Activated T-helper 9 cell treated with anti-CD3 and anti-CD28 coated beads, Interleukin-2, amount 50 U/mL, for 16 hours (primary cell): ENCODE measurements at regions not wholly inside any gene's neighbourhood (a gene's known extent, or its start where the extent isn't known, plus 50 kb on each side); places are given as distances from the start of the nearest gene placed in this dataset.

ENCODE experiments used
- DNase-seq: peaks from one replicate; pipeline ENCODE4 v3.0.0-alpha.2; 2020; ENCODE audit warnings: low read depth

DNA sequence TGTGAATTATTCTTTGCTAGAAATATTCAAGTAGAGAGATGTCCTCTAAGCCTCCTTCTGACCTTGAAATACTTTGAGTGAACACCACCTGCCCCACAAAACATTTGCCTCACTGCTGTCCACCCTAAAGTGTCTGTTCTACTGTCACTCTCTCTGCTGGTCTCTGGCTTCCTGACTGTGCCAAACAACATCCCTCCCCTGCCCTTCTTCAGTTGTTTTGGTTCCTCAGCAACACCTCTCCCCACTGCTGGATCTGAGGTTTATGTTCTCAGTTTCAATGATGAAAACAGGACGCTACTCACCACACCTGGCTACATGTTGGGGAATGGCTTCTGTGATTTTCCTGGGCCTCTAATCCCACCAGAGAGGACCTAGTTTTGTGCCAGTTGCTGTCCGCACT is 456.9 kb downstream of the BCOR start:
- DNase-seq, result no peak

DNA sequence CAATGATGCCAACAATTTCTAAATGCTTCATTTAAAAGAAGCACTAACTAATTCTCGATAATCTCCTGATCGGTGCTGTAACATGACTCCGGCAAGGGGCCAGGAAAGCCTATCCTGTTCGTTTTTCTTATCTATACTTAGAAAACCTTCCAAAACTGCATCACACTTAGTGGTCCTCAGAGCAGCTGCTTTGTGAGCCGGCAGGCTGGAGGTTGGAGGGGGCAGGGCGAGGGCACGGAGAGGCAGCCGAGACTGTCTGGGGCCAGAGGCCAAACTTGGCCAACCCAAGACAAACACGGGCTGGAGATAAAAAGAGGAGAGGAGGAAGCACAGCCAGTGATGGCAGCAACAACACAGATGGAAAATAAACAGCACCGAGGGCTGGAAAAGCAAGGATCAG is 455.7 kb downstream of the BCOR start:
- DNase-seq, result no peak

DNA sequence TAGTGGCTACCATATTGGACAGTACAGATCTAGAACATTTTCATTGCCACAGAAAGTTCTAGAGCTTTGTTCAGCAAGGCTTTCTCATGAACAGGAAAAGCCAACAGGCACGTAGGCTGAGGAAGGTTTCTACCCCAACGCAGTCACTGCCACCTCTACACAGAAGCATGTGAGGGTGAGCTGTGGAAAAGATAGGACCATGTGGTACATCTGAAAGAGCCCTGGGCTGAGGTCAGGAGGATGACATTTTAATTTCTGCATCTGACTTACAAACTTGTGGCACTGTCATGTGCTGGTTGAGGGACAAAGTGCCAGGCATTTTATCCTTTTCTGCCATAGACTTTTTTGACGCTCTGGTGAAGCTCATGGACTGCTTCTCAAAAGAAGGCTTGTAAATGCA is 454.2 kb downstream of the BCOR start:
- DNase-seq, result no peak

DNA sequence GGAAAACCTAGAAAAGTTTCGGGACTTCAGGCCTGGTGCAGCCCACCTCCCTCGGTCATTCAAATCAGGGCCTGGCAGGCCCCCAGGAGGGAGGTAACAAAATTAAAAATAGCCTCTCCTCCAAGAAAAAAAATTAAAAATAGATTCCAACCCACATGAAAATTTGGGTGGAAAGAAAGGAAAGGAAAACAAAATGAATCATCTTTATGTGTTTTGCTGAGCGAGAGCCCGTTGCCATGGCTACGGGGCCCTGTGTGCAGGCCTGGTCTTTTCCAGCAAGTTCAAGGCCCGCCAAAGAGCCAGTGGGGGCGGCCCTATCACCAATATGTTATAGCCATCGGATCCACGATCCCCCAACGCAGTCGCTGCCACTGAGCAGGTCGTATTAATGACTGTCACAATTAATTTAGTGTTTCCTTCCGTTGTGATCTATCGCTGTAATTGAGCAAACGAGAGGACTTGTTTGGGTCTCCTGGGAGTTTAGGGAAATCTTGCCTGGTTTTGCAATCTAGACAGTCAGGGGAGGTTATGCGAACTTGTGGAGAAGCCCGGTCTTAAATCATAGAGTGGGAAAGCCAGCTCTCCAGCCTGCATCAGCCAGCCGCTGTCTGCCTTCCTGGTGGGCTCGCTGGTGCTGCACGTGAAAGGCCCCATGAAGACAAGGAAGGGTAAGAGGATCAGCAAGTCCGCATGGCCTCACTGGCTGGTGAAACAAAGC is 452.4 kb downstream of the BCOR start:
- DNase-seq, result no peak

DNA sequence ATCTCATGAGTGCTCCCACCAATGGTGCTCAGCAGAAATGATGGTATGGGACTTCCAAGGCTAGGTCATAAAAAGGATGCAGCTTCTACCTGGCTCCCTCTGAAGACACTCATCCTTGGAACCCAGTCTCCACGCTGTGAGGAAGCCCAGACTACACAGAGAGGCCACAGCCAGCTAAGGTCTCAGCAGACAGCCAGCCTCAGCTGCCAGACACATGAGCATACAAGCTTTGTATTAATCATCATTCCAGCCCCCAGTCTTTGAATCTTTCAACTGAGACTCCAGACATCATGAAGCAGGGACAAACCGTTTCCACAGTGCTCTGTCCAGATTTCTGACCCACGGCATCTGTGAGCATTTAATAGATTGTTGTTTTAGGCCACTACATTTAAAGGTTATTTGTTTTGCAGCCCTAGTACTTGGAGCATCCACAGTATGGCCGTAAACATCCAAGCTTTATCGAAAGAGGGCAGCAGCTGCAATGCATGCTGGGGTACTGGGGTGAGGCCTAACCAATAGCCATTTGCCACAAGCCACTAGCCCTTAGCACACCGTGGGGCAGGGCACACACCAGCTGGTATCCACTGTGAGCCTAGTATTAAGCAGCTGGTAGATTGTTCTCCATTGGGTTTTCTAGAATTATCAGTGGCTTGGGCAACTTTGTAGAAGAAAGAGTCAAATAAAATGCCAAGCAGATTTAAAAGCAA is 449.1 kb downstream of the BCOR start:
- no peak for DNase-seq

DNA sequence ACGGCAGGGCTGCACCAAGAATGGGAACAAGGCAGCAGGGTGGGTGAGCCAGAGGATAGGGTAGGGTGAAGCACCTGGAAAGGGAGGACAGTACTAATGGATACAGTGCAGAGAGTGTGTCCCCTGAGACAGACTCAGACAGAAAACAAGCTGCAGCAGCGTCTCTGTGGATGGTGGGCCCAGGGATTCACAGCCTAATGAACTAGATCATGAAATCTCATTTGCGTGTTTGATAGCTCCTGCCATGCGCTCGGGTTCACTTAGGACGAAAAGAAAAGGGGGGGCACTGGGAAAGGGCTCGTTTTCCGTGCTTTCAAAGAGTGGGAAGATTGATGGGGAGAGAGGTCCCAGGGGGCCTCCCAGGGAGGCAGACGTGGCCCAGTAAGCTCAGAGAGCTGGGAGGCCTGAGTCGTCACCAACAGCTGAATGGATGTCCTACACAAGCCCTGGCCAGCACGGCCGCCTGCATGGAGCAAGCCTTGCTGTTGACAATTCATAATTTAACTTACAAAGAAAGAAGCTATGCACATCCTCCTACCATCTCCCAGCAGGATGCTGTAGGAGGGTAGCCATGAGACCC is 446.9 kb downstream of the BCOR start:
- no peak for DNase-seq

DNA sequence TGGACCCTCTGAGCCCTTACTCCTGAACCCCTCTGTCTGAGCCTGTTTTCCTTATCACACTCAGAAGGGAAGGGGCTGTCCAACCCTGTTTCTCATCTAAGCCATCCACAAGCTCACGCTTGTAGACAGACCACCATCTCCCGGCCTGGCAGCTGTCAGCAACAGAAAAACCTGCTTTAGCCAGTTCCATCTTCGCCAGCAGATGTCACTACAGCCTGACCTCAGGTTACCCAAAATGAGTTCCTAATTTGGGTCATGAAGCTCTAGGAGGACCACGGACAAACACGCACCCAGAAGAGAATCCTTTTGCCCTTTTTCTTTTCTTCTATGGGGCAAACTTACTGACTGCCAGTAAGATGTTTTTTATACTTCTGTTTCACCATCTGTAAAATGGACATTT is 445.4 kb downstream of the BCOR start:
- no peak for DNase-seq

DNA sequence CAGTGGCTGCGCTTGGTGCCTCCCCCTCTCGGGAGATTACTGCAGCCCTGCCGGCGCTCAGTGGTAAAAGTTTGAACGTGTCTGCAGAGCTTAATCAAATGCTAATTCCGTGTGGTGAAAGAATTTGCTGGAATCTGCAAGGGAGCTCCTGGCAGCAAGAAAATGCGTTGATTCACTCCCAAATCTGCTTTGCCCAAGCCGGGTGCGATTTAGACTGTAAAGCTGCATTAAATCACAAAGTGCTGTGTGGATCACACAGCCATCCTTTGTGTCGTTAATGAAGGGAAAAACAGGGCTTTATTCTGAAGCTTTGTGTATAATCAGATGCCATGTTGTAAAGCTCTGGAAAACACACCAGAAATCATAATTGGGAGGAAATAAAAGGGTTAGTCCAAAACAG is 444.1 kb downstream of the BCOR start:
- no peak for DNase-seq

DNA sequence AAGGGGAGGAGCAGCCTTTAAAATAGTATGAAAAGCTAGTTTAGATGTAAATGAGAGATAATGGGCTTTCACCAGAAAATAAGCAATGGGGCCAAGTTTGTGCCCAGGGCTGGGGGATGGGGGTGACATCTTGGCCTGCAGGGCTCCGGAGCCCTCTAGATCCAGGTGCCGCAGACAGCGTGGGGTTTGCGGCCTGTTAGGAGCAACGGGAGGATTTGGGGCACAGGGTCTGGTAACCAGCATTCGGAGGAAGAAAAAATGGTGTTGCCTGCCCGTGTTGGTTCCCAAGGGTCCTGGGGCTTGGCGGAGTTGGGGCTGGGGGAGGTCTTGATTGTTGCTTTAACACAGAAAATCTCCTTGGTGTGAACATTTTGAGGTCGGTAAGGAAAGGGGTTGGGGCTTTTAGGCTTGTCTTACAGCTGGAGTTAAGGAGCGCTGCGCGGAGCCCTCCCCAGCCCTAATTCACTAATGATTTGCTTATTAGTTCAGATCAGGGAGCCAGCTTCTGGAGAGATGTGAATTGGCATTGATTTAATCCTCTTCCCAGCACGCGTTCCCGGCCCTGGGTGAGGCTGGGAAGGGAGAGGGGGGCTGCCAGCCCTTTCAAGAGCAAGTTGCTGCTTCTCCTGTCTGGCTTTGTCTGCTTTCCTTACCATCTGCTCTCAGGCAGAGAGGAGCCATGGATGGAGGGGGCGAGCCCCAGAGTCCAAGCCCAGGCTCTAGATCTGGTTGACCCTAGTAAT is 443.4 kb downstream of the BCOR start:
- no peak for DNase-seq

DNA sequence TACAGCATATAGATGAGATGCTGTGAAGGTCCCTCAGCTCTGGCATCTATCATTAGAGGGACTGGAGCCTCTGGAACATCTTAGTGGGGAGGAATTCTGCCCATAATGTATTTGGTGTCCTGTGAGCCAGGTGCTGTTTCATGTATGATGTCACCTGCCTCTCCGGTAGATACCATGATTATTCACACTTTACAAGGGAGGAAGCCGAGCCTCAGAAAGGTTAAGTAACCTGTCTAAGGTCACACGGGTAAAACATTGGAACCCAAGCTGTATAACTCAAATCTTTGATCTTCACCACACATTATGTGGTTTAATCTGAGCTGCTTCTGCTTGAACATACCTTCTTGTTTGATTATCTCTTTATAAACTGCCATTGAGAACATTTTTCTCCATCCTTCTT is 442.8 kb downstream of the BCOR start:
- no peak for DNase-seq

DNA sequence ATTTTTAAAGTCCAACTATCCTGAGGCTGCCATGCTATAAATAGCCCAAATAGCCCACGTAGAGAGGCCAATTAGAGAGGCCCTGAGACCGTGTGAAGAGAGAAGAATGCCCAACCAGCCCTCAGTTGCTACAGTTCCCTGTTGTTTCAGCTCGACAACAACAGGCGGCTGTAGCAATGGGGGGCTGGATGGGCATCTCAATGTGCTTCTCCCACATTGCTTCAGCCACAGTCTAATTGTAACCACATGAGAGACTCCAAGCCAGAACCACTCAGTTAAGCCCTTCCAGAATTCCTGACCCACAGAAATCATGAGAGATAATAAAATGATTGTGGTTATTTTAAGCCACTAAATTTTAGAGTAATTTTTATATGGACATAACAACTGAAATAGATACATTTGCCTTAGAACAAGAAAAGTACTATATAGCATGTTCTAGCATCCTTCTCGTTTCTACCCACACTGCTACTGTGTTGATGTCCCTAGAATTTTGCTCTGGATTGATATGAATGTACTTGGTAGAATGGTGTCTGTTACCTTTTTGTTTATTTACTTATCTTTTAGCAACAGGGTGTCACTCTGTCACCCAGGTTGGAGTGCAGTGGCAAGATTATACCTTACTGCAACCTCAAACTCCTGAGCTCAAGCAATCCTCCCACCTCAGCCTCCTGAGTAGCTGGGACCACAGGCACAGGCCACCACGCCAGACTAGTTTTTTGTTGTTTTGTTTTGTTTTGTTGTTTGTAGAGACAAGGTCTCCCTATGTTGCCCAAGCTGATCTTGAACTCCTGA is 436.4 kb downstream of the BCOR start:
- no peak for DNase-seq

DNA sequence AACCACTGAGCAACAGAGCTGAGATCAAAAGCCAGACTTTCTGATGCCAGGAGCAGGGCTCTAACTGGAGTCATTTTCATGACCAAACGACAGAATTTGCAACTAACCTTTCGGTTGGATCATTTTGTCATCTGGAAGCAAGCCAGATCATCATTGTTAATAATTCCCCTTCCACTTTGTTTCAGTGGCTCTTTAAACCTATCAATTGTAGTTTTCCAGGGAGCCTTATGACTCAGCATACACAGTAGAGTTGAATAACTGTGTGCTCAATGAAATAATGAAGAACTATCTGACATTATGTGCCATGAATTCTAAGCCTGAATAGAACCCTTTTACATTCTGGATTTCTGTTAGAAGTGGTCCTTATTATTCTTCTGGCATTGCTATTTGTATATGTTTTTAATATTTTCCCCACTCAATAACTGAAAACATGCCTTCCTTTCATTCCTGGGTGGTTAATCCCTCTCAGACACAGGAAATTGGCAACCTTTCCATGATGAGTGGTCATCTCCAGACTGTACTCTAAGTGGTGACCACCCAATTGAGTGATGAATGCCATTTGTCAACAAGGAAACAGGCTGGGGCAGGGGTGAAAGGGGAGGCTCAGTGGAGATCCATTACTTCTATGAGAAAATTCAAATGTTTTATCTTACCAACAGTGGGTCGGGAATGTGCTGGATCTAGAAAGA is 431.8 kb downstream of the BCOR start:
- no peak for DNase-seq

DNA sequence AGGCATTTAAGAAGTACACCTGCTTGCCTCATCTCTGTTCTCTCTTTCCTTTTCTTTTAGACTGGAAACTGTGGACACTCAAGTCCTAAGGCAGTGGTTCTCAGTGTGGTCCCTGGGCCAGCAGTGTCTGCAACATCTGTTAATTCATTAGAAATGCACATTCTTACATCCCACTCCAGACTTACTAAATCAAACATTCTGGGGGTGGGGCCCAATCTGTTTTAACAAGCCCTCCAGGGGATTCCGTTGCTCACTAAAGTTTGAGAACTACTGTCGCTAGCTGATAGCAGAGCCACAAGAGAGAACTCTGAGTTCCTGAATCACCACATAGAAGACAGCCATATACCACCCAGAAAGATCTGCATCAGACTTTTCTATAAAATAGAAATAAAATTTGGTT is 430.6 kb downstream of the BCOR start:
- no peak for DNase-seq

DNA sequence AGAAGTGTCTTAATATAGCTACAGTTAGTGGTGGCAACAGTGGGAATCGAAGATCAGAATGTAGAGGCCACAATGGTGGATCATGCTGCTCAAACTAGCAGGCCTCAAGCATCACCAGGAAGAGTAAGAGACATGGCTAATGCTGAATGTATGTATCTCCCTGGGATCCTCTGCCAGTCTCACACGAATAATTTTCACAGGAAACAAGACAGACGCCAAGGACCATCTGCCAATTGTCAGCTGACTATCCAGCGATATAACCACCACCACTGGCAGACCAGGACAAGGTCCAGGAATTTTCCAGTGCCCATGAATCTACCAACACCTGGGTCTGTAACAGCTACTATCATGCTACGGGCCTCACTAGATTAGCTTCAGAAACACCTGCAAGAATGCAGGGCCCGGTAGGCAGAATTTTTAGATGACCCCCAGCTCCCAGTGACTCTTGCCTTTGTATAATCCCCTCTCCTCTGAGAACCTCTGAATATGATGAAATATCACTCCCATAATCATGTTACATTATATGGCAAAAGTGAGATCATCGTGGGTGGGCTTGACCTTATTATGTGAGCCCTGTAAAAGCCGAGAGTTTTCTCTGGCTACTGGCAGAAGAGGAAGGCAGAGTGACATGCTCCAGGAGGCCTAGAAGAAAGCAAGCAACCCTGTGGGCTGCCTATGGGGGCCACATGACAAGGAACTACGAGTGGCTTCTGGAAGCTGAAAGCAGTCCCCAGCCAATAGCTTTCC is 429.8 kb downstream of the BCOR start:
- no peak for DNase-seq

DNA sequence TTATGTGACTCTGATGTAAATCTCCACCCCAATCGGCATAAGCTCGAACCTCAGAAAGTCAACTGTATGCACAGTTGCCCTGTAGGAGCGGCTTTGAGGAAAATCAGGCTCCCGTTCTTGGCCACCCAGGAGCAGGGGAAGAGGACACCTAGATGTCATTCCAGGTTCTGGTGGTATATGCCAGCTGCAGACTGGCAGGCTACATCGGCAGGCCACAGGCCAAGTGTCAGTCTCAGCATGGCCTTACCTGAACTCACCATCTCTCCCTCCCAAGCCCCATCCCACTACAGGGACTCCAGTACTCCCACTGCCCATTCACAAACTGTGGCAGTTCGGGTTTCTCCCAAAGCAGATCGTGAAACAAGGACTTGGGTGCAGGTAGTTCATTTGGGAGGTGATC is 428.1 kb downstream of the BCOR start:
- DNase-seq, result no peak

DNA sequence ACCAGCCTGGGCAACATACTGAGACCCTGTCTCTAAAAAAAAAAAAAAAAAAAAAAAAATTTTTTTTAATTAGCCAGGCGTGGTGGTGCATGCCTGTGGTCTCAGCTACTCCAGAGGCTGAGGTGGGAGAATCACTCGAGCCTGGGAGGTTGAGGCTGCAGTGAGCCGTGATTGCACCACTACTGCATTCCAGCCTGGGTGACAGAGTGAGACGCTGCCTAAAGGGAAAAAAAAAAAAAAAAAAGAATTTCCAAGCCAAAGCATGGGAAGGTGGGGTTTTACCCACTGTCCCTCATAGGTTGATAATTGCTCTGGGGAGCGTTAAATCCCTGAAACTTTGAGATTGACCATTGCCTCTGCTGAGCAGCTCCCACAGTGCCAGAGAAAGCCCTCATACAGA is 427.5 kb downstream of the BCOR start:
- no peak for DNase-seq

DNA sequence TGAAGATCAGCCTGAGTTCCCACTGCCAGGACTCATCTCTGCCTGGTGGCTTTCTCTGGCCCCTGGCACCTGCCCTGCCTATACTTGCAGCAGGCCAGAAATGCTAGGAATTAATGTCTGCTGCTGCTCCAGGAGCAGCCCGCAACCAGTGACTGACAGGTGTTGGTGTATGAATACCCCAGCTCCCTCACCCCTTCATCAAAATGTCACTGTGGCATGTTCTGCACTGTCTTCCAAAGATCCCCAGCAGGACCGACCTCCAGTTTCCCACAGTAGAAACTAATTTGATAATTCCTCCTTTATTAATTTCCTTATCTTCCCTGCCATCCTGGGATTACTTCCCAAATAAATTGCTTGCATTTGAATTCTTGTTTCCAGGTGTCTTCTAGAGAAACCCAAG is 425.4 kb downstream of the BCOR start:
- DNase-seq, result no peak

DNA sequence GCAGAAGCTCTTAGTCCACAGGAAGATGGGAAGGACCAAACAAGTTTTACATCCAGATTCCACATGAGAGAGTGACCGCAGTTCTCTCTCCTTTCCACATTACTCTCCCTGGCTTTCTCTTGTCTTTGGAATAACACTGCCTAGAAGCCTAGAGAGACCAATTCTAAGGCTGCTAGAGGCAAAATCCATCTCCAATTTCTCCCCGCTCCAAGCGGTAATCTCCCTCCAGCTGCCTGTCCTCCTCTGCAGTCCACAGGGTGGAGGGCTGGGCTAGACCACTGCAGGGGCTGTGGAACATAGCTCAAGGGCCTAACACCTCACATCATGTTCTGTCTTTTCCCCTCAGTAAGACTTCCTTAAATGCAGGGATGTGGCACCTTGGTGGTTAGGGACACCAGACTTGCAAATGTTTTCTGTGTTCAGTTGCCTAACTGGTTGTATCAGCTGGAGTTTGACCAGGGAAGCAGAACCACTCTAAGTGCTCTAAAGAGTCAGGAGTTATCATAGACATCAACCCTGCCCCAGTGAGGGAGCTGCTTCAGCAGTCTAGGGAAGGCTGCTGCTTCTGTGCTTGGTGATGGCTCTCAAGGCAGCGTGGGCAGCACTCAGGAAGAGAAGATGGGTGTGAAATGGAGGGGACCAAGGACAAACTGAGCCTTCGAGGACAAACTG is 423.1 kb downstream of the BCOR start:
- no peak for DNase-seq

DNA sequence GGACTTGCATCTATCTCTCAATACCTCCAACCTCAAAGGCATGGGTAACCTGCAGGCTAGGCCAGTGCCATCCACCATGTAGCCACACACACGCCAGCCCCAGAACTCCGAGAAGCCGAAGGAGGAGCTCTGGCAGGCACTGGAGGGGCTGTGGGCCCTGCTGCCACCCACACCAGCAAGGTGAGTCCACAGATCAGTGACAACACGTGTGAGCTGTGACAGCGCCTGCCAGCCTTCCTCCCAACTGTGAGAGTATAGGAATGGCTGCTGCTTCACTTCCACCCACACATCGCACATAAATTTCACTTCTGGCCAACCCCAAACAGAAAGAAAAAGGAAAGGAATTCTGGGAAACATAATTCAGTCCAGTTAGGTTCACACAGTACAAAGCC is 422.6 kb downstream of the BCOR start:
- DNase-seq, result no peak

DNA sequence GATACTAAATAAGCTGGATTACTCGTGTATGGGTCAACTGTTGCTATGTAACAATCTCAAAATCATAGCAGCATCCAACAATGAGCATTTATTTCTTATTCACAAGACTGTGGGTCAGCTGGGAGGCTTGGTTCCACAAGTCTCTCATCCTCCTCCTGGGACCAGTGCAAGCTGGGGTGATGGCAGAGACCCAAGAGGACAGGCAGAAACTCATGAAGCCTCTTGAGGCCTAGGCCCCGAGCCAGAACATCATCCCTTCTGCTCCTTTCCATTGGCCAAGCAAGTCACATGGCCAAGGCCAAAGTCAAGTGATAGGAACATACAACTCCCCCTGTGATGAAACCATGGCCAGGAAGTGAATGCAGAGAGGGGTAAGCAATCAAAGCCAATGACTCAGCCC is 422.1 kb downstream of the BCOR start:
- DNase-seq, result no peak
